ENCODE measurements at regions not wholly inside any gene's neighbourhood (a gene's known extent, or its start where the extent isn't known, plus 50 kb on each side); places are given as distances from the start of the nearest gene placed in this dataset.

GRCh38 chrX:82458207-82458754 lies 1049.8 kb upstream of the POU3F4 start:
- Histone ChIP-seq H3K9me3 (ENCODE audit: control insufficient read depth in 4 of 4, low read length in 3 of 4) (no peaks in the 10 kb centered on the region), H3K4me3 (ENCODE audit: low read depth in 1 of 3, low read length in 3 of 3) (no peak overlapping the region), H3K27ac (ENCODE audit: low read depth in 1 of 2, low read length in 2 of 2) (no peak overlapping the region), H3K36me3 (ENCODE audit: control insufficient read depth in 4 of 4, insufficient read depth in 3 of 4, low read depth in 1 of 4, low read length in 3 of 4) (no peaks in the 10 kb centered on the region), H3K4me1 (ENCODE audit: control insufficient read depth in 4 of 4, insufficient read depth in 4 of 4, low read length in 3 of 4) (peaks cover 0 to 3% (median 1%) of the 10 kb centered on the region in 4 donors), H3K9ac (ENCODE audit: low read depth in 1 of 2, low read length in 2 of 2) (no peak overlapping the region), H3K27me3 (ENCODE audit: control insufficient read depth in 4 of 4, insufficient read depth in 4 of 4, low read length in 3 of 4) (no peaks in the 10 kb centered on the region)
- WGBS, result 45% methylated on average over 4 of the region's 4 CpGs
- no peak for DNase-seq (ENCODE audit: low spot score)
- peak in 1 of 2 donors; percentile 34 for TF ChIP-seq RAD21 (IDR thresholded peaks at IDR 0.05)
- TF ChIP-seq NR2F2 (IDR thresholded peaks at IDR 0.05), result no peak
- TF ChIP-seq GABPA (IDR thresholded peaks at IDR 0.05 in 1 of 2, conservative IDR thresholded peaks at IDR 0.05 in 1 of 2), result no peak
- TF ChIP-seq JUND (IDR thresholded peaks at IDR 0.05), result no peak
- no peak for TF ChIP-seq EGR1 (IDR thresholded peaks at IDR 0.05; ENCODE audit: low read depth in 2 of 2)
- TF ChIP-seq YY1 (IDR thresholded peaks at IDR 0.05), result no peak
- no peak for TF ChIP-seq TAF1 (conservative IDR thresholded peaks at IDR 0.05)
- peak; percentile 6 to 45 for TF ChIP-seq HNF4A (conservative IDR thresholded peaks at IDR 0.05)
- TF ChIP-seq ZBTB33 (IDR thresholded peaks at IDR 0.05), result no peak
- TF ChIP-seq SP1 (IDR thresholded peaks at IDR 0.05), result peak; percentile 37
- peak in 1 of 2 donors; percentile 20 for TF ChIP-seq RXRA (IDR thresholded peaks at IDR 0.05)
- no peak for TF ChIP-seq ATF3 (IDR thresholded peaks at IDR 0.05)
- no peak for TF ChIP-seq CTCF (IDR thresholded peaks at IDR 0.05; ENCODE audit: low read depth, low read length, missing input control)

GRCh38 chrX:82466994-82467393 lies 1041.1 kb upstream of the POU3F4 start:
- H3K9me3 ChIP-seq (ENCODE audit: control insufficient read depth in 4 of 4, low read length in 3 of 4), result no peaks in the 10 kb centered on the region
- DNase-seq (ENCODE audit: low spot score), result no peak
- H3K4me3 ChIP-seq (ENCODE audit: low read depth in 1 of 3, low read length in 3 of 3), result no peak overlapping the region
- no peak overlapping the region for H3K9ac ChIP-seq (ENCODE audit: low read depth in 1 of 2, low read length in 2 of 2)
- no peaks in the 10 kb centered on the region for H3K27me3 ChIP-seq (ENCODE audit: control insufficient read depth in 4 of 4, insufficient read depth in 4 of 4, low read length in 3 of 4)
- WGBS, result 90% methylated on average over 2 of the region's 2 CpGs
- H3K36me3 ChIP-seq (ENCODE audit: control insufficient read depth in 4 of 4, insufficient read depth in 3 of 4, low read depth in 1 of 4, low read length in 3 of 4), result no peaks in the 10 kb centered on the region
- TF ChIP-seq TAF1 (conservative IDR thresholded peaks at IDR 0.05) (no peak), FOXA2 (IDR thresholded peaks at IDR 0.05) (no peak), SP1 (IDR thresholded peaks at IDR 0.05) (no peak), YY1 (IDR thresholded peaks at IDR 0.05) (no peak), FOXA1 (IDR thresholded peaks at IDR 0.05) (no peak), HNF4G (IDR thresholded peaks at IDR 0.05) (no peak), GABPA (IDR thresholded peaks at IDR 0.05 in 1 of 2, conservative IDR thresholded peaks at IDR 0.05 in 1 of 2) (no peak), JUND (IDR thresholded peaks at IDR 0.05) (no peak), RAD21 (IDR thresholded peaks at IDR 0.05) (no peak), EGR1 (IDR thresholded peaks at IDR 0.05; ENCODE audit: low read depth in 2 of 2) (no peak)
- H3K4me1 ChIP-seq (ENCODE audit: control insufficient read depth in 4 of 4, insufficient read depth in 4 of 4, low read length in 3 of 4), result no peaks in the 10 kb centered on the region
- H3K27ac ChIP-seq (ENCODE audit: low read depth in 1 of 2, low read length in 2 of 2), result no peak overlapping the region
